VCaP (cell line): ENCODE measurements at regions not wholly inside any gene's neighbourhood (a gene's known extent, or its start where the extent isn't known, plus 50 kb on each side); places are given as distances from the start of the nearest gene placed in this dataset.

ENCODE experiments used
- H3K27ac ChIP-seq: fragments of 450-650 bp; 2 replicates; pipeline ENCODE4 v1.5.1; 2017
- TF ChIP-seq, protein P1 (sequence below): fragments of 450-650 bp; conservative IDR thresholded peaks from 2 replicates; pipeline ENCODE4 v1.5.1; 2017; ENCODE audit warnings: mild to moderate bottlenecking, moderate library complexity

DNA sequence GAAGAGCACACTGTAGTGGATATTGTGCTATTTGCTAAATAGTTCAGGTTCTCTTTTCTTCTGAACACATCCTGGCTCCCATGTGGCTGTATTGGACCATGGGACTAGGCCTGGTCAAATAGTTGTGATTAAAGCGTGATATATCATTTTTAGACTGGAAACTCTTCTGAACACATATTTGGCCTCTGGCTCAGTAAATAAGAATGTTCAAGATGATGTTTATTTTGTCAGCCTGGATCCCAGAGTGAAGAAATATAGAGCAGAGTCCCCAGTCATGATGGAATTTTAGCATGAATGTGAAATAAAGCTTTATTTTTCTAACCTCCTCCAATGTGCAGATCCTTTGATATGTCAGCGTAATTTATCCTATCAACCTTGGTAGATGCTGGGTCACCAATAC is 542.6 kb downstream of the ADGRL2 start:
- H3K27ac ChIP-seq: no peak overlapping the region; the same call in 1 of the 2 replicates
- TF ChIP-seq, protein P1, sequence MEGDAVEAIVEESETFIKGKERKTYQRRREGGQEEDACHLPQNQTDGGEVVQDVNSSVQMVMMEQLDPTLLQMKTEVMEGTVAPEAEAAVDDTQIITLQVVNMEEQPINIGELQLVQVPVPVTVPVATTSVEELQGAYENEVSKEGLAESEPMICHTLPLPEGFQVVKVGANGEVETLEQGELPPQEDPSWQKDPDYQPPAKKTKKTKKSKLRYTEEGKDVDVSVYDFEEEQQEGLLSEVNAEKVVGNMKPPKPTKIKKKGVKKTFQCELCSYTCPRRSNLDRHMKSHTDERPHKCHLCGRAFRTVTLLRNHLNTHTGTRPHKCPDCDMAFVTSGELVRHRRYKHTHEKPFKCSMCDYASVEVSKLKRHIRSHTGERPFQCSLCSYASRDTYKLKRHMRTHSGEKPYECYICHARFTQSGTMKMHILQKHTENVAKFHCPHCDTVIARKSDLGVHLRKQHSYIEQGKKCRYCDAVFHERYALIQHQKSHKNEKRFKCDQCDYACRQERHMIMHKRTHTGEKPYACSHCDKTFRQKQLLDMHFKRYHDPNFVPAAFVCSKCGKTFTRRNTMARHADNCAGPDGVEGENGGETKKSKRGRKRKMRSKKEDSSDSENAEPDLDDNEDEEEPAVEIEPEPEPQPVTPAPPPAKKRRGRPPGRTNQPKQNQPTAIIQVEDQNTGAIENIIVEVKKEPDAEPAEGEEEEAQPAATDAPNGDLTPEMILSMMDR: no peak

DNA sequence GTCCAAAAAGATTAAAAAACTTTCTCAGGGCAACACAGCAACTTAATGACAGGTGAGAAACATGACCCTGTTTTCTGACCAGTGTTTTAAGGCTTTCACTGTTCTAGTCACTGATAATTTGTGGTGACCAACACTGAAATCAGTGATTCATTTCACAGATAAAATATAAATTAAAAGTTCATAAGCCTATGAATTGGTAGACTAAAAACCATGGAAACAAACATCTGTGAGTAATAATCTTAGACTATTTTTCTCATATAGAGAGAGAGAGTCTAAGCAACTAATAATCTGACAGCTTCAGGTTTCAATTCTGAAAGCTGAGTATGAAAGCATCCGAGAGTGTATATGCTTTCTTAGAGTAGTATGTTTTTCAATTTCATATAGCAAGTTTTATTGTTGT is 536.9 kb downstream of the ADGRL2 start:
- H3K27ac ChIP-seq: no peak overlapping the region
- TF ChIP-seq, protein P1: no peak

DNA sequence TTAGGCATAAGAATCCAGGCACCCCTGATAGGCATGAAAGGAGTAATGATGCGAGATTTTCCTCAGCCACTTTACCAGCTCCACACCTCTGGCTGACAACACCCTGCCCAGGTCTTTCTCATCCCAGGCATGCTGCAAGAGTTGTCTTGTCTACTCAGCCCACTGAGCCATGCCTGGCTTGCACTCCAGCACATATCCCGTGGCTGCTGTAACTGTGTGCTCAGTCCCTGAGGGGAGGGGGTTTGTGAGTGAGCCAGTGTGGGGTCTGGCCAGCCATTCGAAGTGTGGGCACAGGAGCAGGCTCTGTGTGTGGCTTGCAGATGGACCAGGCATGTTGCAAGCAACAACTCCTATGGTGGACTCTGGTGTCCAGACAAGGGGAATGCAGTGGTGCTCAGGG is 529.6 kb downstream of the ADGRL2 start:
- H3K27ac ChIP-seq: no peak overlapping the region
- TF ChIP-seq, protein P1: no peak

DNA sequence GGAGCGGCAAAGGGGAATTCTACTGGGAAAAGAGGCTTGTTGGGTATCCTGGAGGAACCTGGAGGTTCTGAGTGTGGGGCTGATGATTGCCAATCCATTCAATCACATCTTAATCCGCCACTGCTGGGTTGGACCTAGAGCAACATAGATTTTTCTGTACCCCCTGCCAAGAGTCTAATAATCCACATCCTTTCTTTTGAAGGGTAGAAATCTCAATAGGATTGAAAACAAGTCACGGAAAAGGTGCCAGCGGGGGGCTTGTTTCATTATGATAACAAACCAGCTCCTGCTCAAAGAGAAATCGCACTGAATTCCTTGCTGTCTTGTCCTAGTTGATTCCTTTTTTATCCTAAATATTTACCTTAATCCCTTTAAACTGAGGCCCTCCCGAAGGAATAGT is 528.5 kb downstream of the ADGRL2 start:
- TF ChIP-seq, protein P1: no peak

DNA sequence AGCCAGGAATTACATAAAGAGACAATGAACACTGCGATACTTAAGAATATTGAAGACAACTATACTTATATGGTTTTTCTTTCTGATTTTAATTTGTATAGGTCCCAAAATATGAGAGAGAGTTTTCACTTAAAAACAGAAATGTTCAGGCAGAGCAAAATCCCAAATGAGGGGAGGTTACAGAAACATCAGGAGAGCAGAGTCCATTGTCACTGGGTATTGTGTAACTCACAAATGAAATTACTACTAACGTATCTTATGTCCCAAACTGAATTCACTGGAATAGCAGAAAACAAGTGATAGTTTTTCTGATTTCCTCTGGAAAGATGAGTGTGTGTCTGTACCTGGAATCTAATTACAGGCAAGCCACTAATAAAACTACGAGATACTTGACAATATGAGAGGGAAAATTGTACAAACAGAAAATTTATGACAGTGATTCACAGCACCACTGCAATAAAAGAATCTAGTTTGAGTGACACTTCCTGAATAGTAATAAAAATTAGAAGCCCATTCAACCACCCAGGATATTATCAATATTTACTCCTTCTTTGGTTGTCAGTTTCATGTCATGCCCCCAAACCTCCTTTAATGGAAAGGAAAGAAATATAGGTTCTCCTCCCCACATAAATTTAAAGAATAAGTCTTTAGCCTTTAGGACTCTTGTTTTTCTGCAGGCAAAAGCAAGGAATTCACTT is 522.6 kb downstream of the ADGRL2 start:
- TF ChIP-seq, protein P1: no peak
- H3K27ac ChIP-seq: peak overlapping the region; percentile 15; the same call in 1 of the 2 replicates

More for the DNA sequence above, 528.5 kb downstream of the ADGRL2 start:
- no peak overlapping the region for H3K27ac ChIP-seq

DNA sequence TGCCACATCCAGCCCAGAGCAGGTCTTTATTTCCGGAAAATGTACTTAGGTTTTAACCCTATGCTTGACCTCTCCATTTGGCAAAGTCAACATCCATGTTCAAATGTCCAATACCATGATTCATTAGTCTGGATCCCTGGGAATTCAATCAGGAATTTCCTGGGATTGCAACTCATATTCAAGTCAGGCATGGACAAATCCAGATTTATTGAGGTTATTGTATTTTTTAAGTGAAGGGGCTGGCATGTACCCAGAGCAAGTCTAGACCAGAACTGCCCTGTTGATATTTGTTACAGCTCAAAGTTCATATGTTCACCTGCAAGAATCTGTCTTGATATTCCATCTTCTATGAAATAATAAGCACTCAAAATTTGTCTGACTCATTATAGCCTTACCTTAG is 521.1 kb downstream of the ADGRL2 start:
- TF ChIP-seq, protein P1: no peak
- H3K27ac ChIP-seq: no peak overlapping the region

DNA sequence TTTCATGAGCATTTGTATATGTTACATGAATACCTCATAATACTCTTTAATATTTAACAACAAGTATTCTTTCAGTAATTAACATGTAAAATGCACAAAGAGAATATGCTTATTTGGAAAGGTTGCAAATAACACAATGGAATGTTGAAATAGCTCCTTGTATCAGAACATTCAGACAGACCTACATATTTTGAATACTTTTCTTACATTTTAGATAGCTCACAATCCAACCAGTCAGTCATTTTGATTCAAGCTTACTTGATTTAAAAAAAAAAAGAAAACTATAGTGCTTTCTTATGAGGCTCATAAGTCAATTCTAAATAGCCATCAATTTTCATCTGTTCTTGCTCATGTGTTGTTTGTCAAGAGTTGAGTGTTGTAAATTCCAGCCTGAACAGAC is 518.8 kb downstream of the ADGRL2 start:
- TF ChIP-seq, protein P1: no peak
- no peak overlapping the region for H3K27ac ChIP-seq
